ENCODE measurements at regions not wholly inside any gene's neighbourhood (a gene's known extent, or its start where the extent isn't known, plus 50 kb on each side); places are given as distances from the start of the nearest gene placed in this dataset.

DNA sequence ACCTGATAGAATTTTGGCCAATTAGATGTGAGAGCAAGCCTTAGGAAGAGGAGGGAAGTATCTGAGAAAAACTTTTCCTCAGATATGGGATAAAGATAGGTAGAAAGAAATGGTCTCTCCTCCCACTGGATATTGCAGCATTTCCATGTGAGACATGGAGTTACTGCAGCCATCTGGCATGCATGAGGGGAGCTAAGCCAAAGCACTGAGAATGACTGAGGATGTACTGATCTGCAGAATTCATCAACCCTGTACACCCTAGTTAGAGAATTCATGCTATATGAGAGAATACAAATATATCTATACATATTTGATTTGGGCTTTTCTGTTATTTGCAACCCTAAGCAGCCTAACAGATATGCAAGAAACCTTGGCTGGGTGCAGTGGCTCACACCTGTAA lies 52.5 kb upstream of the RPL34 start:
- DNase-seq (ENCODE audit: low read depth), result no peak

DNA sequence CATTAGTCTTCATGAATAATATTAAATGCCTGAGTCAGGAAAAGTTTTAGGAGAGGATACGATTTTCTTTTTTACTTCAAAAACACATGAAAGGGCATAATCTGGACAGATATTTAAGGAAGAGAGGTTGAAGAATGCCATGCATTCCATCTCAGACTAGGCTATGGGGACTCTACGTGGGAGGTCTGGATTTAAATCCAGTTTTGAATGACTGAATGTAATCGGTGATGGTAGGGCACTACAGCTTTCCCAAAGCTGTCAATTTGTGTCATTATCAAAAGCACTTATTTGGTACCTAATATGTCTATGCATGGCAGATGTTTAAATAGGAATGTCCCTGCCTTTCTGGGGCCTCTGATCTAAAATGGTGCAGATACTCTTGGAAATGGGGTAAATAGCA lies 59.3 kb upstream of the RPL34 start:
- no peak for DNase-seq (ENCODE audit: low read depth)

DNA sequence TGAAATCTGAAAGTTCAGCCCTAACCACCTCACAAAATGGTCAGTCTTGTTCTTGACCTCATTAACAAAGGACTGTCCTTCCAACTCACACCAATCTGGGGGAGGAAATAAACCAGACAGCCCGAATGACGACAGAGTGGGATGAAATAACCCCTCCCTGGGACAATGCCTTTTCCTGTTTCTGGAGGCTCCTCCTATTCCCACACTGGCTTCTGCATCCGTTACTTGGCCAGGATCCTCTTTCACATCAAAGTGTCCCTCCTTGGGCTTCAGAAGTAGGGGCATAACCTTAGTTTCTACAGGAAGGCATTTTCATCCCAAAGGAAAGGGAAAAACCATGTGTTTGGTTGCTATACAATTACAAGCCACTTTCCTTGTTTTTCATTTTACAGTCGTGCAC lies 59.8 kb upstream of the RPL34 start:
- DNase-seq (ENCODE audit: low read depth), result no peak

DNA sequence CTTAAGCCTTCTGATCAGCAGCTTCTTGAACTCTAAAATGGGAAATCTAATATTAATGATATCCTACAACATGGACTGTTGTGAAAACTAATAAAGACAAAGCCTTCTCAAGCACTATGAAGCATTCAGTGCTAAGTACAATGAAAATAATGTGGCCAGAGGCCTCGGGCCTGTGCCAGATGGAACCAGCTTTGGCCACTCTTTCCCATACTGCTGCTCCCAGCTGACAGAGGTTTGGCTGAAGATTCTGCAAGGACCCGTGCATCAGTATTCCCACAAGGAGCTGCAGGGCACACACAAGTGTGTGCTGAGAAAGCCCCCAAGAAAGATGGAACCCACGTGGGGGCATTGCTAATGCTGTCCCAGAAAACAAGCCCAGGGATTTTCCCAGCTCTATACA lies 60.5 kb upstream of the RPL34 start:
- no peak for DNase-seq (ENCODE audit: low read depth)

DNA sequence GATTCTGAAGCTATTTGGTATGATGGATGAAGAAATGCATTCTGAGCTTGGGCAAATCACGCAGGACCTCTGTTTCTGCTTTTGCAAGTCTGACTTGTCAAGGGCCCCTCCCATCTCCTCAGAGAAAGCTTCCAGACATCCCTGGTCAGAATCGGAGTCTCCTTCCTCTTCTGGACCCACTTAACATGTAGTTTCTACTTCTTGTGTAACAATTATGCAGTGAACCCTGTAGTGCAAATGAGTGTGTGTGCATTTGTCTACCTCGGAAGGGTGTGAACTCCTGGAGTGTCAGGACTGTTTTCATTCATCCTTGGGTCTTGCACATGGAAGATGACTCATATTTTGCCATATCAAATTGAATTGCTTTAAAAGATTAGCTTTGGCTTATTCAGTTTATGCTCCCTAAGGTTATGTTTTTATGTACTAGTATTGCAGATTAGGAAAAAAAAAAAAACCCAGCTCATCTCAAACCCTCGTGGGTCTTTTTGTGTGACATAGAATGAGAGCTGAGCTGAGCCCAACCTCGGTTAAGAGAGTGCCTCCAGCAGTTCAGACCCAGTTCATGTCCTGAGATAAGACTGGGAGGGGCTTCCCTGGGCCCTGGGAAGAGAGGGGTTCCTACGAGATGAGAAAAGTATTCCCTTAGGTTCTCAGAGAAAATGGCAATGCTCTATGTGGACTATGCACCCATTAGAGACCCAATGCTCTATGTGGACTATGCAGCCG lies 61.1 kb upstream of the RPL34 start:
- DNase-seq (ENCODE audit: low read depth), result no peak

GRCh38 chr4:108556588-108557200 lies 63.7 kb upstream of the RPL34 start:
- no peak for DNase-seq (ENCODE audit: low read depth)

DNA sequence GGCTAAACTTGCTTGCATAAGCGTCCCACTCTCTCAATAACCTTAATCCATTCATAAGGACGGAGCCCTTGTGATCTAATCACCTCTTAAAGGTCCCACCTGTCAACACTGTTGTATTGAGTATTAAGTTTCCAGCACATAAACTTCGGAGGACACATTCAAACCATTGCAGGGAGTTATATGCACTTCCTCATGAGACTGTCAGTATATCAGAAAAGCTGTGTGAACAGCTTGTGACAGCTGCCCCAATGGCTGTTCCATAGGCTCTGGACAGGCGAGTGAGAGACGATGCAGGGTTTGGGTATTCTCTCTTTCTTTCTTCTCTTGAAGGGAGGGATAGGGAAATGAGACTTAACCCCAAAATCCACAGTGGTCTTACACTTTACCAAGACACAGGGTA lies 64.2 kb upstream of the RPL34 start:
- no peak for DNase-seq (ENCODE audit: low read depth)

- DNase-seq (ENCODE audit: low read depth), result no peak
Observed at GRCh38 chr4:108555701-108556100, 64.7 kb upstream of the RPL34 start.

GRCh38 chr4:108547682-108548081 lies 72.7 kb upstream of the RPL34 start:
- DNase-seq (ENCODE audit: low read depth), result no peak

- no peak for DNase-seq (ENCODE audit: low read depth)
Observed at GRCh38 chr4:108546728-108547127, 73.6 kb upstream of the RPL34 start.

DNA sequence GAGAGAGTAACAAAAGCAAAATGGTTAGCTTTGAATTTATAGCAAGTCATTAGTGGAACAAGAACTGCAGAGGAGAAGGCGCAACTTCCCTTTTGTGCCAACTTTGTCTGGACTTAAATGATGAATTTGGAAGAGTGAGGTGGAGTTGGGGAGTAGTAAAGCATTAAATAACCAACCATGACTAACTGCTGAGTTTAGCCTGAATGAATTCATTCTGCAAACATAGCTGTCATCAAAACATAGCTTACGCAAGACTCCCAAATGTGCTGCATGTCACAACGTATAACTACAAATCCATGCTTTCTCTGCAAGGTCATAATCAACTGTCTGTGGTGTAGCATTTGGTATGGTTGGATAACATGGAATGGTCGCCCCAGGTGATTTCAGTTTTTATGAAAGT lies 75.9 kb upstream of the RPL34 start:
- DNase-seq (ENCODE audit: low read depth), result no peak

GRCh38 chr4:108543359-108543968 lies 76.9 kb upstream of the RPL34 start:
- DNase-seq (ENCODE audit: low read depth), result no peak

- no peak for DNase-seq (ENCODE audit: low read depth)
Observed at GRCh38 chr4:108540536-108540935, 79.8 kb upstream of the RPL34 start.

GRCh38 chr4:108536577-108536976 lies 83.8 kb upstream of the RPL34 start:
- no peak for DNase-seq (ENCODE audit: low read depth)

DNA sequence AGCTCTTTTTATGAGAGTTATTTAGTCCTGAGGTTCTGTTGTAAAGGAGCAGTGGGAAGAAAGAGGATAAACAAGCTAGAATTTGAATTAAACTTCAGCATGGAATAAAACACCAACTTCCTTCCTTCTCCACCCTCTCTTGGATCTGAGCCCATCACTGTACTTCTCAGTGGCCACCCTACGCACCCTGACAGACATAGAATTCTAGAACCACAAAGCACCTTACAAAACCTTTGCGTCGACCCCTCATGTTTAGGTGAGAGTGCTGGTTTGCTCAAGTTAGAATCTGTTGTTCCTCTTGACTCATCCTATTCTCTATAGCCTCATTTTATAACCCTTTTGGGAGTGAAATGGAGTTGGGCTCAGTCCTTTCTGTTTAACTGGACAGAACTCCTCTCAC lies 84.6 kb upstream of the RPL34 start:
- no peak for DNase-seq (ENCODE audit: low read depth)

GRCh38 chr4:108533876-108534275 lies 86.5 kb upstream of the RPL34 start:
- DNase-seq (ENCODE audit: low read depth), result no peak

GRCh38 chr4:108533245-108533844 lies 87.0 kb upstream of the RPL34 start:
- no peak for DNase-seq (ENCODE audit: low read depth)

- DNase-seq (ENCODE audit: low read depth), result no peak
Observed at GRCh38 chr4:108532738-108533137, 87.6 kb upstream of the RPL34 start.

- no peak for DNase-seq (ENCODE audit: low read depth)
Observed at GRCh38 chr4:108532187-108532586, 88.2 kb upstream of the RPL34 start.

- no peak for DNase-seq (ENCODE audit: low read depth)
Observed at GRCh38 chr4:108531461-108531860, 88.9 kb upstream of the RPL34 start.

- no peak for DNase-seq (ENCODE audit: low read depth)
Observed at GRCh38 chr4:108529984-108530905, 90.1 kb upstream of the RPL34 start.

- DNase-seq (ENCODE audit: low read depth), result no peak
Observed at GRCh38 chr4:108529102-108529501, 91.3 kb upstream of the RPL34 start.

All from activated T-helper 1 cell treated with Interleukin-2 at 50 U/mL for 16 hours (primary cell).